ENCODE measurements at regions not wholly inside any gene's neighbourhood (a gene's known extent, or its start where the extent isn't known, plus 50 kb on each side); places are given as distances from the start of the nearest gene placed in this dataset.

DNA sequence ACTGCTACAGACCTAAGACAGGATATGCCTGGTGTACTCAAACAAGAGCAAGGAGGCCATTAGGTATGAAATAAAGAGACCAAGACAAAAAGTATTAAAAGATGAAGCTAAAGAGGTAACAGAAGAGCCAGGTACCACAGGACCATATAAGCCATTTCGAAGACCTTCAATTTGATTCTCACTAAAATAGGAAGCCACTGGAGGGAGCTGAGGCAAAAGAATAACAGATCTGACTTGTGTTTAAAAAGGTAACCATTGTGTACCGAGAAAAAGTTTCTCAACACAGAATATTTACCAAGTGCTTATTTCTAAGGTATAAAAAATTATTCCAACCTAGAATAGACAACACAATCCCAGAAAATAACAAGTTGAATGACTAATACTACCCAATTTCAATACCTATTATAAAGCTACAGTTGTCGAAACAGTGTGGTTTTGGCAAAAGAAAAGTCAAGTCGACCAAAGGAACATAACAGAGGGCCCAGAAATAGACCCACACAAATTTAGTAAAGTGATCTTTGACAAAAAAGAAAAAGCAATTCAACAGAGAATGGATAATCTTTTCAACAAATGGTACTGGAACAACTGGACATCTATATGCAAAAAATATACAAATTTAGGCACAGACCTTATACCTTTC is 125.3 kb upstream of the DST start (continued):
- TF ChIP-seq, protein P1, sequence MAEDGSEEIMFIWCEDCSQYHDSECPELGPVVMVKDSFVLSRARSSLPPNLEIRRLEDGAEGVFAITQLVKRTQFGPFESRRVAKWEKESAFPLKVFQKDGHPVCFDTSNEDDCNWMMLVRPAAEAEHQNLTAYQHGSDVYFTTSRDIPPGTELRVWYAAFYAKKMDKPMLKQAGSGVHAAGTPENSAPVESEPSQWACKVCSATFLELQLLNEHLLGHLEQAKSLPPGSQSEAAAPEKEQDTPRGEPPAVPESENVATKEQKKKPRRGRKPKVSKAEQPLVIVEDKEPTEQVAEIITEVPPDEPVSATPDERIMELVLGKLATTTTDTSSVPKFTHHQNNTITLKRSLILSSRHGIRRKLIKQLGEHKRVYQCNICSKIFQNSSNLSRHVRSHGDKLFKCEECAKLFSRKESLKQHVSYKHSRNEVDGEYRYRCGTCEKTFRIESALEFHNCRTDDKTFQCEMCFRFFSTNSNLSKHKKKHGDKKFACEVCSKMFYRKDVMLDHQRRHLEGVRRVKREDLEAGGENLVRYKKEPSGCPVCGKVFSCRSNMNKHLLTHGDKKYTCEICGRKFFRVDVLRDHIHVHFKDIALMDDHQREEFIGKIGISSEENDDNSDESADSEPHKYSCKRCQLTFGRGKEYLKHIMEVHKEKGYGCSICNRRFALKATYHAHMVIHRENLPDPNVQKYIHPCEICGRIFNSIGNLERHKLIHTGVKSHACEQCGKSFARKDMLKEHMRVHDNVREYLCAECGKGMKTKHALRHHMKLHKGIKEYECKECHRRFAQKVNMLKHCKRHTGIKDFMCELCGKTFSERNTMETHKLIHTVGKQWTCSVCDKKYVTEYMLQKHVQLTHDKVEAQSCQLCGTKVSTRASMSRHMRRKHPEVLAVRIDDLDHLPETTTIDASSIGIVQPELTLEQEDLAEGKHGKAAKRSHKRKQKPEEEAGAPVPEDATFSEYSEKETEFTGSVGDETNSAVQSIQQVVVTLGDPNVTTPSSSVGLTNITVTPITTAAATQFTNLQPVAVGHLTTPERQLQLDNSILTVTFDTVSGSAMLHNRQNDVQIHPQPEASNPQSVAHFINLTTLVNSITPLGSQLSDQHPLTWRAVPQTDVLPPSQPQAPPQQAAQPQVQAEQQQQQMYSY (CRISPR knock-in tag; IDR thresholded peaks at IDR 0.05) = no peak
- peak; percentile 18; the same call in 1 of the 2 replicates for TF ChIP-seq SMC3 (IDR thresholded peaks at IDR 0.05; ENCODE audit: borderline replicate concordance, low read length)

DNA sequence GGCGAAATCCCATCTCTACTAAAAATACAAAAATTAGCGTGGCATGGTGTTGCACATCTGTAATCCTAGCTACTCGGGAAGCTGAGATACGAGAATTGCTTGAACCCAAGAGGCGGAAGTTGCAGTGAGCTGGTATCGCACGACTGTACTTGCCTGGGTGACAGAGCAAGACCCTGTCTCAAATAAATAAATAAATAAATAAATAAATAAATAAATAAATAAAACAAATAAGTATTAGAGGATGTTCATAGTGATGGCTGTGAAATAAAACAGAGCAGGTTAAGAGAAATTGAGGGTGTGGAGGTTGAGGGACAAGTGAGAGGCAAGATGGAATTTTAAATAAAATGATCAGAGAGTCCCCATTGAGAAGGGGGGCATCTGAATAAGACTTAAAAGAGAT is 124.7 kb upstream of the DST start:
- peaks cover 76% of the 10 kb centered on the region for H3K4me1 ChIP-seq (ENCODE audit: control insufficient read depth, insufficient read depth, low read length)
- TF ChIP-seq CREM (IDR thresholded peaks at IDR 0.05; ENCODE audit: low read depth) (no peak), NR2C1 (IDR thresholded peaks at IDR 0.05) (no peak), SIN3A (IDR thresholded peaks at IDR 0.05; ENCODE audit: low read depth, low read length) (no peak), NFYB (IDR thresholded peaks at IDR 0.05; ENCODE audit: insufficient read depth, low read depth, low read length) (no peak), HDGF (IDR thresholded peaks at IDR 0.05) (no peak), SREBF2 (IDR thresholded peaks at IDR 0.05; ENCODE audit: low read length) (no peak), CBX3 (IDR thresholded peaks at IDR 0.05; ENCODE audit: borderline replicate concordance, low read depth) (no peak)
- TF ChIP-seq, protein P2, sequence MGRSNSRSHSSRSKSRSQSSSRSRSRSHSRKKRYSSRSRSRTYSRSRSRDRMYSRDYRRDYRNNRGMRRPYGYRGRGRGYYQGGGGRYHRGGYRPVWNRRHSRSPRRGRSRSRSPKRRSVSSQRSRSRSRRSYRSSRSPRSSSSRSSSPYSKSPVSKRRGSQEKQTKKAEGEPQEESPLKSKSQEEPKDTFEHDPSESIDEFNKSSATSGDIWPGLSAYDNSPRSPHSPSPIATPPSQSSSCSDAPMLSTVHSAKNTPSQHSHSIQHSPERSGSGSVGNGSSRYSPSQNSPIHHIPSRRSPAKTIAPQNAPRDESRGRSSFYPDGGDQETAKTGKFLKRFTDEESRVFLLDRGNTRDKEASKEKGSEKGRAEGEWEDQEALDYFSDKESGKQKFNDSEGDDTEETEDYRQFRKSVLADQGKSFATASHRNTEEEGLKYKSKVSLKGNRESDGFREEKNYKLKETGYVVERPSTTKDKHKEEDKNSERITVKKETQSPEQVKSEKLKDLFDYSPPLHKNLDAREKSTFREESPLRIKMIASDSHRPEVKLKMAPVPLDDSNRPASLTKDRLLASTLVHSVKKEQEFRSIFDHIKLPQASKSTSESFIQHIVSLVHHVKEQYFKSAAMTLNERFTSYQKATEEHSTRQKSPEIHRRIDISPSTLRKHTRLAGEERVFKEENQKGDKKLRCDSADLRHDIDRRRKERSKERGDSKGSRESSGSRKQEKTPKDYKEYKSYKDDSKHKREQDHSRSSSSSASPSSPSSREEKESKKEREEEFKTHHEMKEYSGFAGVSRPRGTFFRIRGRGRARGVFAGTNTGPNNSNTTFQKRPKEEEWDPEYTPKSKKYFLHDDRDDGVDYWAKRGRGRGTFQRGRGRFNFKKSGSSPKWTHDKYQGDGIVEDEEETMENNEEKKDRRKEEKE (IDR thresholded peaks at IDR 0.05) = no peak
- ChIA-PET RAD21 (ENCODE audit: unreplicated experiment) (interaction anchor here (0.7 to 15.3 kb wide), 23 partner anchors 9 to 226 kb away, joined by 3 to 450 read pairs (median 9); no protein-coding TSS in a partner anchor), SMC1A (ENCODE audit: uncharacterized antibody, unreplicated experiment) (interaction anchor here (1.0 to 20.4 kb wide), 23 partner anchors 10 to 172 kb away, joined by 3 to 396 read pairs (median 7); no protein-coding TSS in a partner anchor), CTCF (interaction anchor here (0.5 to 19.5 kb wide), 26 partner anchors 9 to 297 kb away, joined by 3 to 494 read pairs (median 4); partner anchors contain the start of gene DST), POLR2A (interaction anchor here (0.7 to 2.9 kb wide), 11 partner anchors 13 to 174 kb away, joined by 3 to 20 read pairs (median 3); no protein-coding TSS in a partner anchor)
- no peaks in the 10 kb centered on the region for H3K9me3 ChIP-seq (replicated peaks; ENCODE audit: control insufficient read depth, insufficient read depth, low read length)
- H2AFZ ChIP-seq (ENCODE audit: control insufficient read depth, low read depth, low read length) = no peak overlapping the region
- no peaks in the 10 kb centered on the region; a peak in 1 of 4 replicates for H3K36me3 ChIP-seq (ENCODE audit: control insufficient read depth in 2 of 2, insufficient read depth in 2 of 2, low read length in 1 of 2)
- H3K9ac ChIP-seq (ENCODE audit: control insufficient read depth, insufficient read depth, low read length) = no peak overlapping the region; the same call in 1 of the 2 replicates
- no peak for DNase-seq (ENCODE audit: low read depth, low spot score)
- H3K4me3 ChIP-seq = 0 out of 2 replicates have a peak overlapping the region, but pooled peaks have one; percentile 31
- no peaks in the 10 kb centered on the region for H4K20me1 ChIP-seq (ENCODE audit: control insufficient read depth, insufficient read depth)
- in situ Hi-C loops (cut with MboI) = loop anchor here (5.0 kb wide), 1 partner anchor 75 kb away; no protein-coding TSS in a partner anchor
- no peaks in the 10 kb centered on the region for H3K27me3 ChIP-seq (replicated peaks in 1 of 2; ENCODE audit: control insufficient read depth in 2 of 2, insufficient read depth in 2 of 2, low read length in 1 of 2)
- 61% methylated on average over 7 of the region's 7 CpGs for WGBS (ENCODE audit: insufficient coverage, insufficient replicate concordance, low lambda C conversion rate, missing lambda C conversion rate)
- H3K79me2 ChIP-seq (ENCODE audit: control insufficient read depth, insufficient read depth, low read length) = peaks cover 83% of the 10 kb centered on the region
- H3K27ac ChIP-seq (ENCODE audit: control insufficient read depth, insufficient read depth) = peak overlapping the region; percentile 85
- no peak for ATAC-seq
- peak overlapping the region; percentile 80 for H3K4me2 ChIP-seq (ENCODE audit: control insufficient read depth, insufficient read depth)
- FAIRE-seq = no peak
- BruUV-seq (replicated peaks) = no TSS peak
- intact Hi-C loops (cut with micrococcal nuclease; ENCODE audit: unreplicated experiment) = loop anchor here (2.0 to 10.0 kb wide), 4 partner anchors 27 to 187 kb away; partner anchors contain the start of gene BEND6
